LoVo (cell line): ENCODE measurements at regions not wholly inside any gene's neighbourhood (a gene's known extent, or its start where the extent isn't known, plus 50 kb on each side); places are given as distances from the start of the nearest gene placed in this dataset.

Source experiments
- DNase-seq: peaks from one replicate; pipeline ENCODE4 v3.0.0-alpha.2; 2016; ENCODE audit warnings: low spot score

DNA sequence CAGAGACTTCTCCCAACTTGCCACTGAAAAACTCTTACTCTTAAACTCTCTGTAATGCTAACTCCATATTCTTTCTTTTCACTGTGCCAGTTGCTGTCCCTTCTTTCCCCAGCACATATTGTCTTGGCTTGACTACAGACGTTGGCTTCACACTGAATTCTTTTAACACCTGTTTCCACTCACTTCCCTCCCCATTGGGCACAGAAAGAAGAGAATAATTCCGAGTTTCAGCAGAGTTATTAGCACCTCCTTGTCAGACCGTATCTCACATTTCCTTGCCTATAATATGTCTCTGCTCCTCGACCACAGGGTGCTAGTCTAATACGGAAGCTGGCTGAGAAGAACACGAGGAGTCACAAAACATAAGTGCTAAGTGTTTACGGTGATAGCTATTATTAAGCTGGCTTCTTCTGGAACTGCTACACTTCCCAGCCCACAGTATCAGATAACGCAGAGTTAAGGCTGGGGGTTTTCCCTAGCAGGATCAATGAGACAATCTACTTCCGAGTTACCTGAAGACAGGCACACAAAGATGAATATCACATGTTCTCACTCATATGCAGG, 188.5 kb upstream of the CDH8 start:
- DNase-seq: no peak

DNA sequence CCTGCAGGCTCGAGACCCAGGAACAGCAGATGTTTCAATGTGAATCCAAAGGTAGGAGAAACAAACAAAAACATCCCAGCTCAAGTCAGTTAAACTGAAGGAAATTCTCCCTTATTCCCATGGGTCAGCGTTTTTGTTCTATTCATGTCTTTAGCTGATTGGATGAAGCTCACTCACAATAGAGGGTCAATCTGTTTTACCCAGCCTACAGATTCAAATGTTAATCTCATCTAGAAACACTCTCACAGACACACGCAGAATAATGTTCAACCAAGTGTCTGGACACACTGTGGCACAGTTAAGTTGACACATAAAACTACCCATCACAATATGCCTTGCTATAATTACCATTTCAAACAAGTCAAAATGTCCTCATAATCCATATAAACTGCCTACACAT, 180.6 kb upstream of the CDH8 start:
- DNase-seq: no peak

DNA sequence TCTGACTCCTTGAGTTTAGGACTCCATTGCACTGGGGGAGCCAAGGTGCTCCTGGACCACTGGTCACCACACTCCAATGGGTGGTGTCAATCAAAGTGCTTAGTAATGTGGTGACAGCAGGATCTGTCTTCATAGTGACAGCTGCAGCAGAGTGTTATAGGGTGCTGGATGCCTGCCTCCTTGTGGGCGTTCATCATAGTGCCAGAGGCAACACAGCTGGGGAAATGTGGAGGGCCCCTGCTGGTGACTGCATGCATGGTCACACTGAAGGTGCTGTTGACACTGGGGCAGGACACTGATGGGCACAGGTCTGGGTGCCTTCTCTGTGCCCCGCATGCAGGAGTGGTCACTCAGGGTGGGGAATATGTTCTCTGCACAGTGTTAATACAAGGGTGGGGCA, 177.5 kb upstream of the CDH8 start:
- DNase-seq: no peak

DNA sequence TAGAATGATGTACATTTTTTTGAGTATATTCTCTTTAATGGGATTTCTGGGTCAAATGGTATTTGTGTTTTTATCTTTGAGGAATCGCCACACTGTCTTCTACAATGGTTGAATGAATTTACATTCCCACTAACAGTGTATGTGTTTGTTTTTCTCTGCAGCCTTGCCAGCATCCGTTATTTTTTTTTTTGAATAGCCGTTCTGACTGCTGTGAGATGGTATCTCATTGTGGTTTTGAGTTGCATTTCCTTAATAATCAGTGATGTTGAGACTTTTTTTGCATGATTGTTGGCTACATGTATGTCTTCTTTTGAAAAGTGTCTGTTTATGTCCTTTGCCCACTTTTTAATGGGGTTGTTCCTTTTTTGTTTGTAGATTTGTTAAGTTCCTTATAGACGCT, 172.7 kb upstream of the CDH8 start:
- no peak for DNase-seq

DNA sequence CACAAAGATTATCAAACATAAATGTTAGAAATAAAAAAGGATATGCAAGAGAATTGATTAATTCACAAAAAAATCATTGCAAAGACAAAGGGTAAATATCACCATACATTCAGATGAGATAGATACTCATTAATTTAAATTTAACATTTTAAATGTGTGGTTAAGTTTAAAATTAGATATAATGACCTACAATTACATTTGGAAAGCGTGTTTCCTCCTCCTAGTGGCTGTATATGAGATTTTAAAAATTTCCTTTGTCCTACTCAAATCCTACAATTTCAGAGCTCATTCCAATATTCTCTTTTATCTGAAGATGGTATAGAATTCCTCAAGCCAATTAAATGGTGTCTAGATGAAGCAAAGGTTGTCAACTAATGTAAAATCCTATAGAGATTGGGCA, 169.2 kb upstream of the CDH8 start:
- no peak for DNase-seq

DNA sequence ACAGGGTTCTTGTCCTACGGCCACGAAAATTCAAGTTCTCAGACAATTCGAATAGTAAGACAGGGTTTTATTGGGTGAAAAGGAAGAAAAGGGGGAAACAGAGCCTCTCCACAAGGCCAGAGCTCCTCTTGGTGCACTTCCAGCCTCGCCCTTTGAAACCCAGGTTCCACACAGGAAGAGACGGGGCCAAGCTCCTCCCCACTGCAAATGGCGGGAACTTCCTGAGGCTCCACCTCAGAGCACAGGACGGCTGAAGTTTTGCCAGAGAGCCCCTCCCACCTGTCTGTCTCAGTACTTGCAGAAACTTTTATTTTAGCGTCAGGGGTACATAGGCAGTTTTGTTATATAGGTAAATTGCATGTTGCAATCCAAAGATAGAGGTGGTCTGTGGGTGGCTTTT, 165.7 kb upstream of the CDH8 start:
- DNase-seq: no peak

DNA sequence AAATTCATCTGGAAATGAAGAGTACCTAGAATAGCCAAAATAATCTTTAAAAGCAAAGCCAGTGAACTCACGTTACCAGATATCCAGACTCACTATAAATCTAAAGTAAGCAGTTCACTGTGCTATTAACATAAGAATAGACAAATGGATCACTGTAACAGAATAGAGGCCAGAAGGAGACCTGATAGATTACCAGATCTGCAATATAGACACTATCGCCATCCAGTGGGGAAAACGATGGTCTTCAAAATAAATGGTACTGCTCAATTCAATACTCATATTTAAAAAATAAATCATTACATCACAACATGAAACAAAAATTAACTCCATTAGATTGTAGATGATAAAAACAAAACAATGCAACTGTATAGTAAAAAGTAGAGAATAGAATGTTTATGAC, 158.6 kb upstream of the CDH8 start:
- DNase-seq: no peak

DNA sequence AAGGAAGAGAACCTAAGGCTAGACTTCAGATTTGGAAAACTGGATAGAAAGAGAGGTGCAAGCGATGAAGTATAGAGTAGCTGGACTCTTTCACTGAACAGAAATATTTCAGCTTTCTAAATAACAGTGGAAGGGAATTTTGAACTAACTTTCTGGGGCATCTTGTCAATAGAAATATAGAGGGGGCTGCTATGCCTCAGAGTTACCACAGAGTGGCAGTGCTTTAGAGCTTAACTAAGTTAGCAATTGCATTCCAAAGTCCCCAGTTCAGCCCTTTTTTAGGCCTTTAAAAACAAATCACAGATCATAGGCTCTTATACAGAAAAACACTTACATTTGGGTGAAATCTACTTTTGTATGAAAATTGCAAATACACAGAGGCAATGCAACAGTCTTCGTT, 154.2 kb upstream of the CDH8 start:
- DNase-seq: no peak

DNA sequence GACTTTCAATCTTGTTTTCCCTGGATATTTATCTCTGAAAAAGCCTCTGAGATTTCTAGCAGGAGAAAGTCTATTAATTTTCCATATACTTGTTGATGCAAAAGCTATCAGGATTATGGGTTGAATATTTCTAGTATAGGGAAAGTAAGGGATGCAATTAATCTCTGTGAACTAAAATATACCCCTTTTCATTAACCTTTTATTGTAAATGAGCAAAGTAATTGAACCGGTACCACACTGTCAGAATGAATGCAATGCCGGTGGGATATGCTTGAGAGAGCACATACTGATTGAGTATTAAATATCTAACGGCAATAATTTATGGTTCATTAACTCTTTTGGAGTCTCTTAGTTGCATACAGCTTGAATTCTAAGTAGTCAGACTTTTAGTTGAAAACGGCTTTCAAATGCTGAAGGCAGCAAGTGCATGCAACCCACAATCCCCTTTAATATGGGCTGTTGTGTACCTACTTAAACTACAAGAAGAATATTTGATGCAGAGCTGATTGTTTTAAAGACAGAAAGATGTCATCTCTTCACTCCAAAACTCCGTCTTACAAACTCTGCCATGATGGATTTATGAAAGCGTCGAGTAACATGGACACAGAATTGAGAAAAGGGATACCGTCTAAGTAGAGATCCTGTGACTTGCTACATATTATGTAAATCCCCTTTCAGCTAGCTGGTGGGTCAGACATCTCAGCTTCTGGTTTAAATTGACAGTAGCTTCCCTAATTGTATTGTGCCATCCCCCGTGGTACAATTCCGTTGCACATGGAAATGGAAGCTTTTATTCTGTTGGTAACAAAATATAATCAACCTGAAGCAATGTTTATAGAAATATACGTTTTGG, 141.3 kb upstream of the CDH8 start:
- no peak for DNase-seq

DNA sequence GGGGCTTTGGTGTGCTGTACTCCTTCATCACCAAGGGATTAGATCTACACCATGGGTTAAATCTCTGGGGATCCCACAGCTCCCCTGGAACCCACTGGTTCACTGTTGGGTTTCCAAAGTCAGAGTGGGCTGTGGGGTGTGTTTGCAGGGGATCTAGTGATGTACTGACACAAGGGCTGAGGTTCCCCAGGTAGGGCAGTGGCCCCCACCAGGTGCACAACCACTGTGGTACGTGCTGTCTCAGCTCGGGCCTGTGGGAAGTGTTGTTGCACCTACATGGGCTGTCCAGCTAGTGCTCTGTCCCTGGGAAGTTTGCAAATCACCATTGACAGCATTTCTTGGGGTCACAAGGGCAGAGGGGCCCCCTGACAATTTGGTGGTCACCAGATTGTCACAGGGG, 134.4 kb upstream of the CDH8 start:
- no peak for DNase-seq

DNA sequence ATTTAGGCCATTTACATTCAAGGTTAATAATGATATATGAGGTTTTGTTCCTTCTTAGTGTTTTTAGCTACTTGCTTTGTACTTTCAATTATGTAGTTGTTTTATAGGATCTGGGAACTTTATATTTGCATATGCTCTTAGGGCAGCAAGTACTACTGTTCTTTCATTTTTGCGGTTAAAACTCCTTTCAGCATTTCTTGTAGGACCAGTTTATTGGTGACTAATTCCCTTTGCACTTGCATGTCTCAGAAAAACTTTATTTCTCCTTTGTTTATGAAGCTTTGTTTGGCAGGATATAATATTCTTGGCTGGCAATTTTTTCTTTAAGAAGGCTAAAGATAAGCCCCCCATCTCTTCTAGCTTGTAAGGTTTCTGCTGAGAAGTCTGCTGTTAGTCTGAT, 131.3 kb upstream of the CDH8 start:
- DNase-seq: no peak

DNA sequence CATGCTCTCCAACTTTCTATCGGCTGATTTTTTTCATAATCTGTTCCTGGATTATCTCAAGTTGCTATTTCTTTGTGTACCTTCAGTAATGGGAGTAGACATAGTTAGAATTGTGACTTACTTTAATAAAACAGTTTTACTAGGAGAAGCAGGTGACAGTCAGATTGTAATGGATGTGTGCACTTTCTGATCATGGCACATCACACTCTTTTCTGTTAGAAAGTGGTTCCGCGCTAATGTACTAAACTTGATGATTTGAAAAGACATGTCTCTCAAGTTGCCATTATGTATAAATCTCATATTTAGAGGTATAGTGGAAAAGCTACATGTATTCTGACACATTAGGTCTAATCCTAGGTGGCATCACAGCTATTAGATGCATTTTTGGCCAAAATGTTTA, 121.3 kb upstream of the CDH8 start:
- DNase-seq: no peak

DNA sequence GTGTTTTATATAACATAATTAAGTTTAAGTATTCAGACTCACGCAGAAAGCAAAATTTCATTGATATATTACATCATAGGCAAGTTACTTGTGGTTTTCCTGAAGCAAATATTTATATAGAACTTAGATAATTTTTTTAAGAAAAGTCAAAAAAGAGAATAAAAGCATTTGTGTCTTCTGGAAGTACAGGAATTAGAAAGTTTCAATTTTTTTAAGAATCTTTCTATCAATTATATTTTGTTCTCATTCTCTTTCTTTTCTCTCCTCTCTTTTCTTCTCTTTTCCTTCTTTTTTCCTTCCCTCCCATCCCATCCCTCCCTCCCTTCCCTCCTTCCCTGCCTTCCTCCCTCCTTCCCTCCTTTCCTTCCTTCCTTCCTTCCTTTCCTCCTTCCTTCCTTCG, 120.7 kb upstream of the CDH8 start:
- no peak for DNase-seq

DNA sequence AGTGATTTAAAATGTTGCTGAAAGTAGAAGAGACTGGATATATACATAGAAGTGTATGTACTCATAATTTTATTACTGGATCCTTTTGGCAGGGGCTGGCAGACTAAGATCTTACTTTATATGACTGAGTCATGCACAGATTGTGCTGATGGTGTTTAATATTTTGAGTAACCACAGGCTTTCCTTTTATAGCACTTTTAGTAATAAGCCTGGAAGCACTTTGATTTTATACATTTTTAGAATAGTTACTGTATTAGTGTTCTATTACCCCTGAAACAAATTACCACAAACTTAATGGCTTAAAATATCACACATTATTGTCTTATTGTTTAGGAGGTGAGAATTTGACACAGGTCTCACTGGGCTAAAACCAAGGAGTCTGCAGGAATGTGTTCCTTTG, 113.4 kb upstream of the CDH8 start:
- no peak for DNase-seq

DNA sequence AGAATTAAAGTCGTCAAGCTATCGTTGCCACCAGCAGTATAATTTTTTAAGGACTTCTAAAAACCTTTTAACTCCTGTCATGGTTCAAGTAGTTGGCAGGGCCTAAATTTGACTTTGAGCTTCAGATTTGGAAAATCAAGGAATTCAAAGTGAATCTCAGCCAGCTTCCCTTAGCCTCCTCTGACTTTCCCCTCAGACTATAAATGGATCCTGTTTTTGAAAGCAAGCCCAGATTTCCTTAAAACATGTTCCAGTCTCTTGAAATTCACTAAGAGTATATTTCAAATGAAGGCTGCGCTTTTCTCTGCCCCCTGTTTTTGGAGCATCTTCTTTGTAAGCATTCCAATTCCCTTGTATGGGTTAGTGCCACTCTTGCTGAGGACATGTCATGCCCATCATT, 101.8 kb upstream of the CDH8 start:
- DNase-seq: no peak

DNA sequence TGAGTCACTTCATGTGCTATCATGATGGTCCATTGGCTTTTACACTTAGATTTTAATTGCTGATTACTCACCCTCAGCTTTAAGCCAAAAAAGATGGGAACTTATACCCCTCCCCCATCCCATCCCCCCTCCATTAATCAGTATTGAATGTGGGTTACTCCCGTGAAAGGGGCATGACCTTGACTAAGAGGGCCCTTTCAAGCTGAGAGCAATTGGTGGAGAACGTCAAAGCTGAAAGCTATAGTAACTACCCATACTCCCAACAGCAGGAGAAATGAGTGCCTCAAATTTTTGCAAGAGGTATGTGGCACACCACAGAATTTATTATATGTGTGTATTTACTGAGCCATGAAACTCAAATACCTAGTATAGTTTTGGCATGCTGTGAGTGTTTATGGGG, 99.7 kb upstream of the CDH8 start:
- no peak for DNase-seq

DNA sequence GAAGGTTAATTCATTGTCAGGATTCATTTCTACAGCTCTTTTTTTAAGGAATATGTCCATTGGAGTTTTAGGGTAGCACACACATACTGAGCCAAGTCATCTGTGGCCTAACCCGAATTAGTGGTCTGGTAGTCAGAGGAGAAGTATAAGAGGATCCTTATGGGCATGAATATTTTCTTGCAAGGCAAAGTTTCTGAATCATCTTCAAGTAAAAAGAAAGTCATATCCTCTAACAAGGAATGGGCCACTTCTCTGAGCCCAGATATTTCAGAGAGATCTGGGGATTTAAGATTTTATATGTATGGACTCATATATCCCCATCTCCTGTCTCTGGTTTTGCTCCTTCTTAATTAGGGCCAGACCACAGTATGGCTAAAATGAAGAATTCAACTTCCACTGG, 99.2 kb upstream of the CDH8 start:
- DNase-seq: no peak

DNA sequence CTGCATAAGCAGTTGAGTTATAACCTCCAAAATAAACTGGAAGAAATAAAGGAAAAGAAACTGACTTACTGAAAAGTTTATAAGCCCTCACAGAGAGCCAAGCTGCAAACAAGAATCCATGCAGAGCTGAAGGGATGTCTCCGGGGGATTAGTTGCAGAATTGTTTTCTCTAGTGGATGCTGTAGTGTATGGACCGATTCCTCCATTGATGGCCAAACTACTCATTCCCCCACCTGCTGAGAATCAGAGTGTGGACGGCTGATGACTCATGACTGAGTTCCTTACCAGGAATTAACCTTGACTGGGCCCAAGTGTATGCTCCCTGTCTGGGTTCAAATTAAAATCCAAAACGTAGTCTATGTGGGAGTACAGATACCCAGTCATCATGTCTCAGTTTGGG, 93.9 kb upstream of the CDH8 start:
- DNase-seq: no peak

DNA sequence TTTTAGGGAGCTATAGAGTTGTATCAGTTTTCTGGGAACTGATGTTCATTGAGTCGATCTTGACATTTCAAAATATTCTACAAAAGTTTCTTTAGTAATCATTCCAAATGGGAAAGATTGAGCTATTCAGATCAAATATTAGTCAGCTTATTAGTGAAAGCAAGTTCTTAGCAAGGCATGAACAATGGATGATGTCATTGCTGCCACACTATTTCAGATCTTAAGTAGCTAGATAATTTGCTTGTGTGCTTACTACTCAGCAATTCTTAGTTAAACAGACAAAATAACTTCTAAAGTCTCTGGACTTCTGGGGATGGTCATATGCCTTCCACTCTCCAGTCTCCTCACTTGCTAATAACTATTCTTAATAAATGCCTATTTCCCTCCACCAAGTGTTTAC, 69.0 kb upstream of the CDH8 start:
- no peak for DNase-seq

DNA sequence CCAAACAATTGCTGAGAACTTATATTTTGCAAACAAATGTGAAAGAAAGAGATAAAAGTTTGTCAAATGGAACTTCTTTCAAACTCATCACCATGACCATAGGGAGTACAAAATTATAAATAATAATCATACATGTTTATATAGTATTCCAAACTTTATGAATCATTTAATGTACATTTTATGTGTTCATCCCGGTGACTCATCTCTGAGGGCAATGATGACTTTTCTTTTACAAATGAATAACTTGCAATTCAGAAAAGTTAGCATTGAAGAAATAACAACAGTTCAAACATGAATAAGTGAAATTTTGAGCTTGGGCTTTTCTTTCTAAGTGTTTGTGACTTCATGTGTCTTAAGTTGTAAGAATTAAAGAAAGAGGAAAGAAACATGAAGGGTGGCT, 66.3 kb upstream of the CDH8 start:
- no peak for DNase-seq

DNA sequence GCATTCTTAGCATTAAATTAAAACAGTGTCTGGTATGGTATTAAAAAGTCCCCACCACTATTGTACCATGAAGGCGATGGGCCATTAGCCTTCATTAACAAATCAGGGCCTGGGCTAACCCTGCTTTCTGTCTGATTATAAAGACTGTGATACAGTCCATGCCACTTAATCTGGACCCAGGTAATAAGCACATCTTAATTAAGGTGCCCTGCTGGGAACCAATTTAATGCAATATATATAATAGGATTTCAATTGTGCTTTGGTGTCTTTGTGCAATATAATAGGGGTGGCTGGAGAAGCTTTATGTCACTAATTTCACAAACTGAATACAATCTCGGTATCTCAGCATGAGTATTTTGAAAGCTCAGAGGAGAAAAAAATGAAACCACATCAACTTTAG, 64.4 kb upstream of the CDH8 start:
- no peak for DNase-seq

DNA sequence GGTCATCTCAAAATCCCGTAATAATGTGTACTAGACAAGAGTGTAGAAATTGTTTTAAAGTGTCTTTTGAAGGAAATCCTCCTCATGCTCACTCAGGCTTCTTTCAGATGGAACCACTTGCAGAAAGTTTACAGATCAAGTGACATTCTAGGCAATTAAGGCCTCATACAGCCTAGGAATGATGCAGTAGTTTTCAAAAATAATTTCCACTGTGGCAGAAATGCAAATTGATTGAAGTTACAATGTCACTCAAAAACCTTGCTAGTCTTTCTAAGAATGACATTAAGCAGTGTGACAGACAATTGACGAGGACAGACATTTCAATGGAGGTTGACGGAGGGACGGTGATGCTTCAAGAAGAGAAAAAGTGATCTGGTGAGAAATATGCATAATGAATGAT, 53.5 kb upstream of the CDH8 start:
- no peak for DNase-seq

DNA sequence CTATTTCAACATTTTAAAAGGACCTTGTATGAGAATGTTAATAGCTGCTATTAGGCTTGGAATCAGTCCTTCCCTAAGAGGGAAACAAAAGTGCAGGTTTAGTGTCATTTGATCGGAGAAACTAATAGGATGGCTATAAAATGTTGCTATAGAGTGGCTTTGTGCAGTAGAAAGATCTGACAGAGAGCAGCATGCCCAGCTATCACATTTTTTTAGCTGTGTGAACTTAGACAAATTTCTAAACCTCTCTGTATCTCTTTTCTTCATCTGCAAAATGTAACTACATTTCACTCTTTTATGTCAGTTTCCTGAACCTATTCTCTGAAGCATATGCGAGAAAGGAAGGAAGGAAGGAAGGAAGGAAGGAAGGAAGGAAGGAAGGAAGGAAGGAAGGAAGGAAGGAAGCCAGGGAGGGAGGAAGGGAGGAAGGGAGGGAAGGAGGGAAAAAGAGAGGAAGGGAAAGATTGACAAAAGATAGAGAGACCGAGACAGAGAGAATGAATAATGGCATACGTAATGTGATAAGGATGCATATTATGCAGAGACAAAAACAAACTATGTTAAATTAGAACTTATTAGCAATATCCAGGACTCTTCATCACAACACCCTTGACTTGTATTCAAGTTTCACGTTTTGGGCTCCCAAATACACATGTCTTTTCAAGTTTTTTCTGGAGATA, 52.6 kb upstream of the CDH8 start:
- no peak for DNase-seq
